ENCODE measurements at regions not wholly inside any gene's neighbourhood (a gene's known extent, or its start where the extent isn't known, plus 50 kb on each side); places are given as distances from the start of the nearest gene placed in this dataset.

DNA sequence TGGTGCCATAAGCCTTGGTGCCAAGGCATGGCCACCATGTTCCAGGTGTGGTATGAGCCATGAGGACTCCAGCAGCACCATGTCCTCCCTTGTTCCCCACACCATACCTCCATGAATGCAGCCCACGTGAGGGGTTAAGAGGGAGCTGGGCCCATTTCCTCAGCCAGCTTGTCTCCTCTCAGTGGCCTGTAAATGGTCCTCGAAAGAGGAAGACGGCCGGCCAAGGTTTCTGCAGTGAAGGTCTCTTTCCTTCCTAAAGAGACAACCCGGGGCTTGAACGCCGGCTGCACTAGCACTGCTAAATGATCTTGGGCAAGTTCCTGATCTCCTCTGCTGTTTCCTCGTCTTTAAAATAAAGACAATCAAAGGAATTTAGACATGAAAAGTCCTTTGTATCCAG is 154.0 kb downstream of the BMP7 start:
- ChIA-PET POLR2A (no interaction called here), CTCF (no interaction called here)
- no peak for DNase-seq (ENCODE audit: extremely low spot score)
- TF ChIP-seq CTCF (IDR thresholded peaks at IDR 0.05; ENCODE audit: control extremely low read depth, extremely low read depth, low read depth, missing control alignments) = no peak

DNA sequence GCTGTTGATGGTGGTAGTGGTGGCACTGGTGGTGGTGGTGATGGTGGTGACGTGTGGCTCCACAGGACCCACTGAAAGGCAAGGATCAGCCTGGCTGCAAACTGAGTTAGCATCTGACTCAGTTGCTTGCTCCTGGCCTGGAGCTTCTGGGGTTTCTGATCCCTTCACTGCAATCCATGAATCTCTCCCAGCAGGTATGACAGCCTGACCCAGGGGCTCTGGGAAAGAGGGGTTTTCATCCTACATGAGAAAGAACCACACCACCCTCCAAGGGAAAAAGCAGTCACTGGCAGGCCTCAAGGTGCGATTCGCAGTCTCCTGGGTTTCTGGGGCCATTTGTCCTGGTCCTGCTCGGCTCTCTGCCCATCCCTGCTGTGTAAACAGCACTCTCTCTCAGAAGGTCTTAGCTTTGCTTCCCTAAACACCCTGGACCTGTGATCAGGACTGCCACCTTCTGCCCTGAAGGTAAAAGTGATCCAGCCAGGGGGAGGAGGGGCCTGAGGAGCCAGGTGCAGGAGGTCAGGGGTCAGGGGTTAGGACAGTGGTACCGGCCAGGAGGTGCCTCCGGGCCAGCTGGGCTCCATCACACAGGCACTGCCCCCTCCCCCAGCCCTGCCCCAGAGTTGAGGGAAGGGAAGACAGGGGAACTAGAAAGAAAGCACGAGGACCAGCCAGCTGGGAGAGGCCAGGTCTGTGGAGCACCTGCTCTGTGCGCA is 152.0 kb downstream of the BMP7 start:
- POLR2A ChIA-PET = no interaction called here
- CTCF ChIA-PET = no interaction called here
- no peak for TF ChIP-seq CTCF (IDR thresholded peaks at IDR 0.05; ENCODE audit: control extremely low read depth, extremely low read depth, low read depth, missing control alignments)
- DNase-seq (ENCODE audit: extremely low spot score) = no peak

GRCh38 chr20:57117296-57117695 is 149.1 kb downstream of the BMP7 start:
- ChIA-PET POLR2A (no interaction called here), CTCF (no interaction called here)
- no peak for DNase-seq (ENCODE audit: extremely low spot score)
- no peak for TF ChIP-seq CTCF (IDR thresholded peaks at IDR 0.05; ENCODE audit: control extremely low read depth, extremely low read depth, low read depth, missing control alignments)

- no peak for DNase-seq (ENCODE audit: extremely low spot score)
- ChIA-PET CTCF (no interaction called here), POLR2A (no interaction called here)
- TF ChIP-seq CTCF (IDR thresholded peaks at IDR 0.05; ENCODE audit: control extremely low read depth, extremely low read depth, low read depth, missing control alignments) = no peak
Observed at GRCh38 chr20:57118107-57118769, 148.2 kb downstream of the BMP7 start.
